Heart right ventricle (tissue), 16 donors: ENCODE measurements at regions not wholly inside any gene's neighbourhood (a gene's known extent, or its start where the extent isn't known, plus 50 kb on each side); places are given as distances from the start of the nearest gene placed in this dataset.
"Not testable (repeated sequence)": the region's sequence is repeated elsewhere in the genome, so short reads cannot be mapped to it uniquely, and the experiment has no call there.

Experiments used
- ATAC-seq, 8 donors: fragments of 200-7000 bp; cut with Tn5 transposase; one replicate each; pipeline ENCODE4 v1.9.1; 2020; ENCODE audit warnings: mild to moderate bottlenecking in 8 of 8, moderate library complexity in 8 of 8, moderate number of reproducible peaks in 1 of 8
- DNase-seq, 2 donors: peaks; one replicate each; pipeline ENCODE4 v3.0.0-alpha.2; 2020
- H3K27ac ChIP-seq, 10 donors: fragments of 200-600 bp; sonication (generic) in 2 of 10; one replicate each; pipeline versions ENCODE4 v1.5.0 to v1.8.0; 2020 to 2022; ENCODE audit warnings: mild to moderate bottlenecking in 3 of 10
- H3K27me3 ChIP-seq, 7 donors: fragments of 200-600 bp; one replicate each; pipeline ENCODE4 v1.8.0; 2021 to 2022; ENCODE audit warnings: mild to moderate bottlenecking in 2 of 7
- H3K36me3 ChIP-seq, 9 donors: fragments of 200-600 bp; sonication (generic) in 1 of 9; one replicate each; pipeline versions ENCODE4 v1.5.0 to v1.8.0; 2020 to 2022; ENCODE audit warnings: mild to moderate bottlenecking in 2 of 9
- H3K4me1 ChIP-seq, 9 donors: fragments of 200-600 bp; sonication (generic) in 1 of 9; one replicate each; pipeline versions ENCODE4 v1.5.0 to v1.8.0; 2020 to 2022; ENCODE audit warnings: mild to moderate bottlenecking in 4 of 9
- H3K4me3 ChIP-seq, 10 donors: fragments of 200-600 bp; sonication (generic) in 2 of 10; one replicate each; pipeline versions ENCODE4 v1.5.0 to v1.8.0; 2020 to 2022; ENCODE audit warnings: mild to moderate bottlenecking in 7 of 10, moderate library complexity in 2 of 10
- H3K9me3 ChIP-seq, 11 donors: fragments of 200-600 bp in 10 of 11; sonication (generic) in 2 of 11; one replicate each; pipeline versions ENCODE4 v1.5.0 to v1.8.0; 2013 to 2022; ENCODE audit warnings: mild to moderate bottlenecking in 2 of 11, control low read depth in 1 of 11, moderate library complexity in 1 of 11
- CTCF ChIP-seq, 9 donors: fragments of 200-600 bp; sonication (generic) in 2 of 9; IDR thresholded peaks; one replicate each; pipeline versions ENCODE4 v1.5.0 to v1.8.0; 2021 to 2022; ENCODE audit warnings: antibody characterized with exemption in 9 of 9, mild to moderate bottlenecking in 5 of 9, moderate library complexity in 1 of 9
- WGBS, 2 donors: extraction: QIAGEN DNeasy Blood & Tissue Kit; methylation state at CpG; one replicate each; pipeline ENCODE4 v1.1.7; 2013; ENCODE audit warnings: inconsistent platforms in 1 of 2; 5-methylcytosine and 5-hydroxymethylcytosine counted together
- intact Hi-C, 10 donors: fragments of 100-400 bp; cut with DNase I; formaldehyde crosslinking; loops; one replicate each; pipeline versions ENCODE4 v1.11.1 to v1.14.2; 2022
- donor health status: Arrhythmogenic right ventricular cardiomyopathy.
- donor health status: ischemic (EF 13 %, LVEDD 7.1; RV severe dilation, severe dysfunction).
- donor health status: healthy with polysubstance abuse.
- donor health status: DM: no; HTN: yes; CAD: no.
- donor health status: DM: no; HTN: no; CAD: no.
- donor health status: ischemic (EF 25% LVEDD 6.9; RV normal size, moderate dysfunction).
- donor health status: ischemic (EF 25% LVEDD 5.7; RV mildly dilated, moderate dysfunction).
- donor health status: healthy.
- donor health status: DM: yes; HTN: yes; CAD: no.
- donor health status: Ischemic cardiomyopathy.
- donor health status: ischemic (EF 35%, LVEDD 5.7; RV mildly dilated, moderate dysfunction).
- donor health status: nonischemic (EF 11% LVEDD 7.7; RV severe dilation, severe dysfunction).
- donor health status: DM: yes; HTN: yes; CAD: no.
- donor health status: PGD.
- donor health status: ischemic (EF 29% LVEDD 5.4; RV normal size, mild dysfunction).
- donor health status: nonischemic (EF 23%, LVEDD 6.1; RV moderate dilation, normal function).

GRCh38 chrX:83416273-83416672 lies 91.8 kb upstream of the POU3F4 start:
- WGBS, 2 donors: 35 to 42% methylated on average over 2 of the region's 2 CpGs
- no peaks in the 10 kb centered on the region for H3K36me3 ChIP-seq
- ATAC-seq (no peak), DNase-seq (no peak)
- H3K4me3 ChIP-seq: no peak overlapping the region
- intact Hi-C loops: no loop called here
- H3K27me3 ChIP-seq: no peaks in the 10 kb centered on the region
- no peaks in the 10 kb centered on the region for H3K4me1 ChIP-seq
- TF ChIP-seq CTCF (IDR thresholded peaks at IDR 0.05): peak in 2 of 9 donors; percentile 17 to 27
- no peaks in the 10 kb centered on the region for H3K9me3 ChIP-seq
- no peak overlapping the region for H3K27ac ChIP-seq

- Histone ChIP-seq H3K9me3 (peaks cover 0 to 9% (median 0%) of the 10 kb centered on the region in 11 donors), H3K4me1 (no peaks in the 10 kb centered on the region), H3K36me3 (no peaks in the 10 kb centered on the region), H3K27me3 (no peaks in the 10 kb centered on the region), H3K27ac (no peak overlapping the region), H3K4me3 (no peak overlapping the region)
- intact Hi-C loops: no loop called here
- no peak for TF ChIP-seq CTCF (IDR thresholded peaks at IDR 0.05)
- DNase-seq (no peak), ATAC-seq (no peak)
- 77 to 81% methylated on average over 15 to 18 of the region's 19 CpGs for WGBS, 2 donors
Observed at GRCh38 chrX:83419030-83419792, 88.9 kb upstream of the POU3F4 start.

- TF ChIP-seq CTCF (IDR thresholded peaks at IDR 0.05): no peak
- Histone ChIP-seq H3K27me3 (no peaks in the 10 kb centered on the region), H3K4me1 (no peaks in the 10 kb centered on the region), H3K27ac (no peak overlapping the region), H3K9me3 (peaks cover 0 to 9% (median 0%) of the 10 kb centered on the region in 11 donors), H3K4me3 (no peak overlapping the region), H3K36me3 (no peaks in the 10 kb centered on the region)
- intact Hi-C loops: no loop called here
- ATAC-seq: no peak
- WGBS, 2 donors: 69 to 93% methylated on average over 1 of the region's 1 CpG
- no peak for DNase-seq
Observed at GRCh38 chrX:83422836-83423235, 85.3 kb upstream of the POU3F4 start.

- peaks cover 0 to 30% (median 0%) of the 10 kb centered on the region in 11 donors for H3K9me3 ChIP-seq
- DNase-seq, H3K27ac ChIP-seq, H3K36me3 ChIP-seq, H3K4me1 ChIP-seq, intact Hi-C loops, ATAC-seq, H3K4me3 ChIP-seq, H3K27me3 ChIP-seq: not testable (repeated sequence)
- 90 to 96% methylated on average over 3 of the region's 3 CpGs for WGBS, 2 donors
Observed at GRCh38 chrX:83442552-83442951, 65.5 kb upstream of the POU3F4 start.

GRCh38 chrX:83446355-83446754 lies 61.7 kb upstream of the POU3F4 start:
- ATAC-seq: no peak

More at GRCh38 chrX:83446355-83446754, 61.7 kb upstream of the POU3F4 start:
- 83 to 88% methylated on average over 2 of the region's 2 CpGs for WGBS, 2 donors
- no peak for DNase-seq
- intact Hi-C loops: no loop called here
- TF ChIP-seq CTCF (IDR thresholded peaks at IDR 0.05): no peak
- Histone ChIP-seq H3K9me3 (peaks cover 0 to 39% (median 0%) of the 10 kb centered on the region in 11 donors), H3K4me3 (no peak overlapping the region), H3K27me3 (no peaks in the 10 kb centered on the region), H3K27ac (no peak overlapping the region), H3K4me1 (no peaks in the 10 kb centered on the region), H3K36me3 (no peaks in the 10 kb centered on the region)
